ENCODE measurements at regions not wholly inside any gene's neighbourhood (a gene's known extent, or its start where the extent isn't known, plus 50 kb on each side); places are given as distances from the start of the nearest gene placed in this dataset.

- Histone ChIP-seq H3K4me2 (no peak overlapping the region), H3K79me2 (ENCODE audit: insufficient read depth, low read depth) (no peaks in the 10 kb centered on the region), H4K20me1 (ENCODE audit: insufficient read depth) (no peaks in the 10 kb centered on the region), H3K36me3 (ENCODE audit: insufficient read depth) (no peaks in the 10 kb centered on the region), H3K9ac (no peak overlapping the region), H3K4me3 (IDR thresholded peaks at IDR 0.05; ENCODE audit: insufficient read depth, low read depth, low read length) (no peak overlapping the region), H3K27me3 (ENCODE audit: insufficient read depth, low read depth) (no peaks in the 10 kb centered on the region), H3K4me1 (ENCODE audit: low read depth, poor library complexity, severe bottlenecking) (peaks cover 4% of the 10 kb centered on the region), H3K27ac (no peak overlapping the region), H2AFZ (ENCODE audit: low read depth) (no peak overlapping the region)
- no peak for TF ChIP-seq CTCF (conservative IDR thresholded peaks at IDR 0.05; ENCODE audit: low read depth, low read length)
Measured at GRCh38 chr15:29557171-29557570, 265.1 kb downstream of the TJP1 start.

GRCh38 chr15:29556380-29556779 is 265.9 kb downstream of the TJP1 start:
- Histone ChIP-seq H3K9ac (no peak overlapping the region), H4K20me1 (ENCODE audit: insufficient read depth) (no peaks in the 10 kb centered on the region), H3K27me3 (ENCODE audit: insufficient read depth, low read depth) (no peaks in the 10 kb centered on the region), H3K36me3 (ENCODE audit: insufficient read depth) (no peaks in the 10 kb centered on the region), H3K4me1 (ENCODE audit: low read depth, poor library complexity, severe bottlenecking) (peaks cover 4% of the 10 kb centered on the region), H3K27ac (no peak overlapping the region), H3K4me3 (IDR thresholded peaks at IDR 0.05; ENCODE audit: insufficient read depth, low read depth, low read length) (no peak overlapping the region), H2AFZ (ENCODE audit: low read depth) (no peak overlapping the region), H3K79me2 (ENCODE audit: insufficient read depth, low read depth) (no peaks in the 10 kb centered on the region), H3K4me2 (no peak overlapping the region)
- TF ChIP-seq CTCF (conservative IDR thresholded peaks at IDR 0.05; ENCODE audit: low read depth, low read length): no peak

GRCh38 chr15:29554531-29554930 is 267.7 kb downstream of the TJP1 start:
- Histone ChIP-seq H3K27ac (no peak overlapping the region), H3K4me2 (no peak overlapping the region), H3K4me3 (IDR thresholded peaks at IDR 0.05; ENCODE audit: insufficient read depth, low read depth, low read length) (no peak overlapping the region), H3K27me3 (ENCODE audit: insufficient read depth, low read depth) (no peaks in the 10 kb centered on the region), H2AFZ (ENCODE audit: low read depth) (no peak overlapping the region), H3K4me1 (ENCODE audit: low read depth, poor library complexity, severe bottlenecking) (no peaks in the 10 kb centered on the region), H4K20me1 (ENCODE audit: insufficient read depth) (no peaks in the 10 kb centered on the region), H3K36me3 (ENCODE audit: insufficient read depth) (no peaks in the 10 kb centered on the region), H3K79me2 (ENCODE audit: insufficient read depth, low read depth) (no peaks in the 10 kb centered on the region), H3K9ac (no peak overlapping the region)
- TF ChIP-seq CTCF (conservative IDR thresholded peaks at IDR 0.05; ENCODE audit: low read depth, low read length): no peak

GRCh38 chr15:29550834-29551465 is 271.3 kb downstream of the TJP1 start:
- Histone ChIP-seq H4K20me1 (ENCODE audit: insufficient read depth) (no peaks in the 10 kb centered on the region), H3K9ac (no peak overlapping the region), H2AFZ (ENCODE audit: low read depth) (no peak overlapping the region), H3K4me3 (IDR thresholded peaks at IDR 0.05; ENCODE audit: insufficient read depth, low read depth, low read length) (no peak overlapping the region), H3K36me3 (ENCODE audit: insufficient read depth) (no peaks in the 10 kb centered on the region), H3K27ac (no peak overlapping the region), H3K4me2 (no peak overlapping the region), H3K79me2 (ENCODE audit: insufficient read depth, low read depth) (no peaks in the 10 kb centered on the region), H3K4me1 (ENCODE audit: low read depth, poor library complexity, severe bottlenecking) (no peaks in the 10 kb centered on the region), H3K27me3 (ENCODE audit: insufficient read depth, low read depth) (no peaks in the 10 kb centered on the region)
- TF ChIP-seq CTCF (conservative IDR thresholded peaks at IDR 0.05; ENCODE audit: low read depth, low read length): no peak

All from KMS-11 (cell line).